Inflammatory macrophage (primary cell): ENCODE measurements at regions not wholly inside any gene's neighbourhood (a gene's known extent, or its start where the extent isn't known, plus 50 kb on each side); places are given as distances from the start of the nearest gene placed in this dataset.
A peak's percentile ranks its signal among the peaks of the same experiment; 100 is the strongest.
"Not testable (repeated sequence)": the region's sequence is repeated elsewhere in the genome, so short reads cannot be mapped to it uniquely, and the experiment has no call there.

ENCODE experiments used
- DNase-seq, 2 donors: peaks; one replicate each; pipeline ENCODE4 v3.0.0-alpha.2; 2020 to 2022

DNA sequence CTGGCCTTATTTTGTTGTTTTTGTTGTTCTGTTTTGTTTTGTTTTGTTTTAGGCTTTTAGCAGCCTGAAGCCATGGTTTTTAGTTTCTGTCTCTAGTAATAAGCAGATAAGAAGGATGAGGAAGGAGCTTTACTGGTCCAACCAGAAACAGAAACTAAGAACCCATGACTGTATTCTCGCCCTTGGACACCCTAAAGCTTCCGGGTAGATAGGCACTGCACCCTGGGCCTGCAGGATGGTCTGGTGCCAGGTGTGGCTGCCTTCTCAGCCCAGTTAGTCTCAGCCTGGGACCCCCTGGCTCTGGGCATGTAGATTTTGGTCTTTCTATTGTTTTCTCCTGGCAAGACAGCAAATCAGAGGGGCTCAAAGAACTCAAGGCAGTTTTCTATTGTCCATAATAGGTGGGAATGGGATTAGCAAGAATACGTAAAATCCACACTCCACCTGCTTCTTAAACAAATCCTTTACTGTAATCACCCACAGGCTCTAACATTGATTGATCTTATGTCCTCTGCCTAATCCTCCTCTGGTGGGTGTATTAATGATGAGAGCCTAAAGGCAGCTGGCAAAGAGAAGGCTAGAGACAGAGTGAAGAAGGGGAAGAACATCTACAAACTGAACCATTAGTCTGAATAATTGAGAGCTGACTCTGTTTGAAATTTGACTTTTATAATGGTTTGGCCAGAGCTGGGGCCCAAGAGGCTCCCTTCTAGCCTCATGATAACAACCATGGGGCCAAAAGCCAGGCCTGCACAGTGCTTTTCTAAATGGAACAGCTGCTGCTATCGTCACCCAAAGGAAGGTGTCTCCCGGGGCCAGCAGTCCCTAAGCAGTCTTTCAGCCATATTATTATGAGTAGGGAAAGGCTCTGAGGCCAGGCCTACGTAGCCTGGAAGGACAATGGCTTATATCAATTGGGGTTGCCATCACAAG is 106.8 kb upstream of the ATP1A1 start:
- no peak for DNase-seq

DNA sequence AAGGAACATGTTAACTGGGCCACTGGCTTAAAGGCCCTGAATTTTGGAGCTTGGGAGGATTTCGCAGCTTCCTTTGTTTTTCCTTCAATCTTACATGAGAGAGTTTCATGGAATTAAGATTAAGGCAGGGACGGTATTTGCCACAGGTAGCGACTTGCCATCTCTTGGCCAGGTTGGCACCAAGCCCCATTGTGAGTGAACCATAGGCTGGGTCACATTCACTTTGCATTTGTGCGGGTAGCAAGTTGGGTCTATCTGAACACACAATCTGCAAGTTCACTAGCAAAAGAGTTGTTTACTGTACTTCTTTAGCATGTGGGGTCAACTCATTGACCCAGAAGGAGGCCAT is 106.2 kb upstream of the ATP1A1 start:
- no peak for DNase-seq

- peak; percentile 18 to 63 for DNase-seq
Measured at GRCh38 chr1:116268211-116268610, 104.8 kb upstream of the ATP1A1 start.

- DNase-seq, result no peak
Measured at GRCh38 chr1:116270316-116271057, 102.6 kb upstream of the ATP1A1 start.

DNA sequence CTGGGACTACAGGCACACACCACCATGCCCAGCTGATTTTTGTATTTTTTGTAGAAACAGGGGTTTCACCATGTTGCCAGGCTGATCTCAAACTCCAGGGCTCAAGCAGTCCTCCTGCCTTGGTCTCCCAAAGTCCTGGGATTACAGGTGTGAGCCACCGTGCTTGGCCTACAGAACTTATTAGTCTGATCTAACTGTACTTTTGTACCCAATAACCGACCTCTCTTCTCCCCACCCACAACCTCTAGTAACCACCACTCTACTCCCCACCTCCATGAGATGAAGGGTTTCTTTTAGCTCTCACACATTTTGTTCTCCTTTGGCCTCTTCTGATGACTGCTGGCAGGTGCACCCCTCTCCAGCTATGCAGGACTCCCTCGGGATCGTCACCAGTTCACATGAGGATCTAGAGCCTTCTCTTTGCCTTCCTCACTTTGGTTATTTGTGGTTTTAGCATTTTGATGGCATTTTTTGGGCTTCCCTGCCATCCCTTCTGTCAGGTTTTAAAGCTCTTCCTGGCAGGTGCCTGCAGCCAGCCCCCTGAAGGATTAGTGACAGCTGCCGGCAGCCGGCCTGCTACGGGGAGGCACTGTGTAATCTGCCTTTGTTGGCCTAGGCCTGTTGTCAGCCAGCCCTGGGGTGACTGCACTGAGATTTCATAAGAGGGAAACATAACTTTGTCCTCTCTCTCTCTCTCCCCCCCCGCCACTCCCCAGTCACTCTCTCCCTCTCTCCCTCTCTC is 99.8 kb upstream of the ATP1A1 start:
- DNase-seq, result no peak

GRCh38 chr1:116276532-116276931 is 96.5 kb upstream of the ATP1A1 start:
- DNase-seq, result no peak

- no peak for DNase-seq
Measured at GRCh38 chr1:116277840-116278540, 95.1 kb upstream of the ATP1A1 start.

DNA sequence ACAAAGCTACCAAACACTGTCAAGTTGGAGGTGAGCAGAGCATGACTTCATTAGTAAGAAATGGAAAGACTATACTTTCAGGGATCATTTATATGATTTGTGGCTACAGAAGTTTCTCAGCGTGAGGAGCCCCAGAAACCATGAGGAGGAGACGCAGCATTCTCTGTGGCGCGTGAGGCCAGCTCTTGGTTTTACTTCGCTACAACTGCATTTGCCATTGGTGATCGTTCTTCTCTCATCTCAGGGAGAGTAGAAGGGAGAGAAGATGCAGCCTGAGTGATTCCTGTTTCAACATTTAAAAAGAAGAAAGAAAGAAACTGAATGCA is 94.5 kb upstream of the ATP1A1 start:
- DNase-seq, result no peak

GRCh38 chr1:116279715-116280114 is 93.3 kb upstream of the ATP1A1 start:
- DNase-seq, result no peak

- no peak for DNase-seq
Measured at GRCh38 chr1:116284819-116285390, 88.1 kb upstream of the ATP1A1 start.

GRCh38 chr1:116286541-116286971 is 86.5 kb upstream of the ATP1A1 start:
- no peak for DNase-seq

DNA sequence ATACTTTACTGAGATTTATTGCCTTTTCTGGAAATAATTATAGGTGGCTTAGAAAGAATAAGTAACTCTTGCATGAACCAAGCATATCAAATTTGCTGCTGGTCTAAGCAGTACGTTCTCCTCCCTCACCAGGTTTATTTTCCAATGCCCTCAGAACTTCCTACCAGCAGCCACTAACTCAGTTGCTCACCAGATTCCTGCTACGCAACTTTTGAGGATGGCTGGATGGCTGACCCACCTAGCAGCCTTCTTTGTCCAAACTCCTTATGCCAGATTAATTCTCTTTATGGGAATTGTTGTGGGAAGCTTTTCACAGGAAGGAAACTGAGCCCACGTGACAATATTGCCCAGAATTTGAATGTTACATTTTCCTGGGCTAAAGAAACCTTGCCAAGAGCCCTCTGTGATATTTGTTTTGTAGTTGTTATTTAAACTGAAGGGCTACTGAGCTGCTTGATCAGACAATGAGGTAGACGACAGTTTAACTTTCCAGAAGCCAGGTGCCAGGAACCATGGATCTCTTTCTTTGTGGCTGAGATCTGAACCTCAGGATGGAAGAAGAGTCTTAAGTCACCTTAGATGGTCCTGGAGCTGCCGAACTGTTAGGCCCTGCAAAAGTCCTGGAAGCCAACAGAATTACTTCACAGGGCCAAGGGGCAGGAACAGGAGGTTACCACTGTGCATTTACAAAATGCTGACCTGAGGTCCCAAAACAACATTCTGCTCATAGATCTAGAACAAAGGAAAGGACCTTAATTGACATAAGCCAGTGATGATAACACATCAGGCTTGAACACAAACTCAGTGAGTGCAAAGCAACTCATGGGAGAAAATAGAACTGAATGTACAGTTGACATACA is 85.5 kb upstream of the ATP1A1 start:
- no peak for DNase-seq

DNA sequence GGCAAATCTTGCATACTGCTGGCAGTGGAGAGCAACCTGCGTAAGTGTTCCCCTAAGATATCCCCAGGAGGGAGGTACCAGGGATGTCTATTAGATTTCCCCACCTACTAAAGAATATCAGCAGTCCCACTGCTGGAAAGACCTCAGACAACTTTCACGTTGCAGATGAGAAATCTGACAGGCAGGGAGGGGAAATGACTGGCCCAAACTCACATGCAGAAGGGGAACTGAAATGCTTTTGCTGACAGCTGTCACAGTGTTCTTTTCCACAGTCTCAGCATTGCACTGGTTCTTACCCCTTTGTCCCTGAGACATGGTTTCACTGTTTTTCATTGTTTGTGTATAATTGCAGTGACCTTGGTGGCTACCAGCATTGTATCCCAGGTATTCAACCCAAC is 84.8 kb upstream of the ATP1A1 start:
- DNase-seq, result peak; percentile 16 to 49

DNA sequence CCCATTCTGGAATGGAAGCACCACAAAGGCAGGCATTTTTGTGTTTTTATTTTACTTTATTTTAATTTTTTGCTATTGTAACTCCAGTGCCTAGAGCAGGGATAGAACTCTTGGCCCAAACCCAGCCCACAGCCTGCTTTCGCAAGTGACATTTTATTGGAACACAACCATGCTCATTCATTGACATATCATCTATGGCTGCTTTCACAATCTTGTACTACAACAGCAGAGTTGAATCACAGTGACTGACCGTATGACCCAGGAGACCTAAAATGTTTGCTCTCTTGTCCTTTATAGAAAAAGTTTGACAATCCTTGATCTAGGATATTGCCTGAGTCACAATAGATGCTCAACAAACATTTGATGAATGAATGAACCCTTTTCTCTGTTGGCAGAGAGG is 83.9 kb upstream of the ATP1A1 start:
- DNase-seq, result no peak

GRCh38 chr1:116290085-116290705 is 82.8 kb upstream of the ATP1A1 start:
- DNase-seq, result no peak

DNA sequence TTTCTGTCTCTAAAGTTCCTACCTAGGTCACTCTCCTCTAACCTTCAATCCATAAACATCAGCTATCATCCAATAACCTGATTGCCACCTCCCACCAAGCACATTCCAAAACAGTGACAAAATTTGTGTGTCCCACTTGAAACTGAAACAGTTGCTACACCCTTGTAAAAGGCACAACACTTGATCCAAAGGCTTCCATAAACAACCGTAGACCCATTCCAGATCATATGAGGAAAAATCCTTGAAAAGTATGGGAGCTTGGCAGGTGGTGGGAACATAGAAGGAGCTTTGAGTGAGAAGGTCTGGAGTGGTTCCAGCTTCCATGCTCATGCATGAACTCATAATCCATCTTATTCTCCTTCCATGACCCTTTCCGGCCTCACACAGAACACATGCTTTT is 82.0 kb upstream of the ATP1A1 start:
- DNase-seq, result no peak

- DNase-seq, result no peak
Measured at GRCh38 chr1:116292929-116293725, 79.9 kb upstream of the ATP1A1 start.

DNA sequence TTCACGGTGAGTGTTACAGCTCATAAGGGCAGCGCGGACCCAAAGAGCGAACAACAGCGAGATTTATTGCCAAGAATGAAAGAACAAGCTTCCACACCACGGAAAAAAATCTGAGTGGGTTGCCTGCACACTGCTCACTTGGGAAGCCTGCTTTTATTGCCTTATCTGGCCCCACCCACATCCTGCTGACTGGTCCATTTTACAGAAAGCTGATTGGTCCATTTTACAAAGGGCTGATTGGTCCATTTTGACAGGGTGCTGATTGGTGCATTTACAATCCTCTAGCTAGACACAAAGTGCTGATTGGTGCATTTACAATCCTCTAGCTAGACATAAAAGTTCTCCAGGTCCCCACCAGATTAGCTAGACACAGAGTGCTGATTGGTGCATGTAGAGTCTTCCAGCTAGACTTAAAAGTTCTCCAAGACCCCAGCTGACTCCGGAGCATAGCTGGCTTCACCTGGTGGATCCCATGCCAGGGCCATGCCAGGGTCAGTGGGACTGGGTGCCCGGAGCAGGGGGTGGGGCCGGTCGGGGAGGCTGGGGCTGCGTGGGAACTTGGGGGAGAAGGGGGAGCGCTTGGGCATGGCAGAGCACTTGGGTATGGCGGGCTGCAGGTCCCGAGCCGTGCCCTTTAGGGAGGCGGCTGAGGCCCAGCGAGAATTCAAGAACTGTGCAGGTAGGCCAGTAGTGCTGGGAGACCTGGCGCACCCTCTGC is 75.4 kb upstream of the ATP1A1 start:
- no peak for DNase-seq

GRCh38 chr1:116298213-116298579 is 74.8 kb upstream of the ATP1A1 start:
- DNase-seq, result not testable (repeated sequence)
